LHCN-M2 (cell line): ENCODE measurements at regions not wholly inside any gene's neighbourhood (a gene's known extent, or its start where the extent isn't known, plus 50 kb on each side); places are given as distances from the start of the nearest gene placed in this dataset.
"Not testable (repeated sequence)": the region's sequence is repeated elsewhere in the genome, so short reads cannot be mapped to it uniquely, and the experiment has no call there.

Experiments
- DNase-seq: peaks from one replicate; pipeline ENCODE4 v3.0.0-alpha.2; 2012; ENCODE audit warnings: low read depth

- no peak for DNase-seq
These were observed 204.6 kb upstream of the FLRT2 start for GRCh38 chr14:85325134-85326017.

- DNase-seq = no peak
These were observed 197.5 kb upstream of the FLRT2 start for GRCh38 chr14:85332401-85332800.

- DNase-seq = peak; percentile 55
These were observed 196.6 kb upstream of the FLRT2 start for GRCh38 chr14:85333313-85333712.

GRCh38 chr14:85333841-85334240 is 196.1 kb upstream of the FLRT2 start:
- DNase-seq = no peak

DNA sequence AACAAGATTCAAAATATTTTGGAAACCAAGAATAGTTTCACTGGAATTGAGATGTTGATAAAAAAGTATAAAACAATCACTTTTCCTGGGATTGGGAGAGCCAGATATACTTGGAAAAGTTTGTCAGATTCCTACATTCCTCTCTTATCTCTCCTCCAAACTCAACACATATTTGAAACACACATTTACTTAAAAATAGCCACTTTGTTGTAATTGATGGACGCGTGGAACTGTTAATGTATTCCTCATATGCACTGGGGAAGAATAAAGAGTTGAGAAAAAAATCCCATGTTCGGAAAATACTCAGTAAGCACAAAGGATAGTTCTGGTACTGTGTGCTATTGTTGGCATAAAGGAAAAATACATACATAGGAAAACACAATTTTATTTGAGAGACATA is 195.6 kb upstream of the FLRT2 start:
- no peak for DNase-seq

- no peak for DNase-seq
These were observed 193.7 kb upstream of the FLRT2 start for GRCh38 chr14:85336257-85336656.

DNA sequence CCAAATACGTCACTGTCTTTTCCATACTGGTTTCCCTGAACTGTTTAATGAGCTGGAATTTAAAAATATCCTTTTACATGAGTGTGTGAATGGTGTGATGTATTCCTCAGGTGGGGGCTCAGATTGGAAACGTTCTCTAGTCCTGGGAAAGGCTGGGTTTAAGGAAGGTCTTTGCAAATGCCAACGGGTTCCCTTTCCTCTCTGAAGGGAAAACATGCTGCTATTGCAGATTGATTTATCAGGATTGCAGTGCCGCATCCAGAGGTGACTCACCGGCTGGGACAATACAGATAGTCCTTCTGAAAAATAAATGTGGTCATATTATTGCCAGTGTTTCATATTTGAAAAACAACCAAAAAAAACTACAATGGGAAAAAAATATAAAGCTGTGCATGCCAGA is 193.1 kb upstream of the FLRT2 start:
- DNase-seq = peak; percentile 16

- no peak for DNase-seq
These were observed 191.0 kb upstream of the FLRT2 start for GRCh38 chr14:85338895-85339294.

GRCh38 chr14:85342858-85343607 is 186.9 kb upstream of the FLRT2 start:
- DNase-seq = no peak

- DNase-seq = no peak
These were observed 185.8 kb upstream of the FLRT2 start for GRCh38 chr14:85344171-85344570.

- DNase-seq = no peak
These were observed 184.9 kb upstream of the FLRT2 start for GRCh38 chr14:85344847-85345570.

DNA sequence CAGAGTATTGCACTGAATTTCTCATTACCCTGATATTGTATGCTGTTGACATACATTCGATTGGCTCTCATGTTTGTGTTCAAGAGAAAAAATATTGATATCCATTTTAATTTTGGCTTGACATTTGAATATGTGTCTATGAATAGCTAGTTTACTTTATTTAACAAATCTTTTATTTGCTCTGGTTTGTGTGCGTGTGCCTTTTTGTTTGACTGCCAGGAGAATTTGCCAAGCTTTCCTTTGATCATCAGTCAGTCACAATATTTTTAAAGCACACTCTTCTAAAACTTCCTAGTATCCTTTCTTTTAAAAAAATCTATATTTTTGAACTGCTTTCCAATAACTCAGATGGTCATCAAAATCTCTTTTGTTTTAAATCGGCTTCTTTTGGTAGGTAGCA is 179.3 kb upstream of the FLRT2 start:
- no peak for DNase-seq

- DNase-seq = not testable (repeated sequence)
These were observed 177.4 kb upstream of the FLRT2 start for GRCh38 chr14:85352588-85352987.

DNA sequence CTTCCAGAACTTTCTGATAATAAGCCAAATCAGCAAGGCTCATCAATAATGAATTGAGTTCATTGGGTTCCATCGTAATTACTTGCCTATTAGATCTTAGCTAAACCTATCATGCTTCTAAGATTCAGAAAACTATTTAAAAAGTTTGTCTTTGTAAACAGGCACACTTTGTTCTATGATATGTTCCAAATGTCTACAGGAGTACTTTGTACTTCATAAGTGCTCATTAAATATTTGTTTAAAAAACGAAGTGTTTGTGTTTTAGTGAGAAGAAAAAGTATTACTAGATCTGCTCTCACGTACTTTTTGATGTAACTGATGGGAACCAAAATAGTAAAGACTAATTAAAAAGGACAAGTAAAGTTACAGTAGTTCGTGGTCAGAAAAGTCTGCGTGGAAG is 172.8 kb upstream of the FLRT2 start:
- DNase-seq = no peak

DNA sequence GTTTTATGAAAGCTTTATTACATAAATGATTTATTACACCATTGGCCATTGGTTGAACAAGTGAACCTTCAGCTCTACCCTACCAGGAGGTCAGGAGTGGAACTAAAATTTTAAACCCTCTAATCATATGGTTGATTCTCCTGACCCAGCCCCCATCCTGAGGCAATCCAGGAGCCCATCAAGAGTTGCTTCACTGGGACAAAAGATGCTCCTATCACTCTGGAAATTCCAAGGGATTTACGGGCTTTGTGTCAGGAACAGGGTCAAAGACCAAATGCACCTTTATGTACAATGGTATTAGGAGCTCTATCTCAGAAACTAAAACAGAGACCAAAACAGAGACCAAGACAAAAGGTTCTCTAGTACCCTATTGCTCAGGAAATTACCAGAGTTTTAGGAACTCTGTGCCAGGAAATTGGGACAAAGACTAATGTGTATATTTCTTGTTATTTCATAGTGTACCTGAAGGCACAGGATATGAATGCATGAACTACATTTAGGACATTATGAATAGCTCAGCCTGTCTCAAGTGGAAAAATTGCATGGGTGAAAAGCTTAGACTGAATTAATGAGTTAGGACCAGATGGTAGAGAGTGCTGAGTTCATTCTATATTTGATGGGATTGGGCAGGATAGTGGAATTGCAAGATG is 171.7 kb upstream of the FLRT2 start:
- no peak for DNase-seq

DNA sequence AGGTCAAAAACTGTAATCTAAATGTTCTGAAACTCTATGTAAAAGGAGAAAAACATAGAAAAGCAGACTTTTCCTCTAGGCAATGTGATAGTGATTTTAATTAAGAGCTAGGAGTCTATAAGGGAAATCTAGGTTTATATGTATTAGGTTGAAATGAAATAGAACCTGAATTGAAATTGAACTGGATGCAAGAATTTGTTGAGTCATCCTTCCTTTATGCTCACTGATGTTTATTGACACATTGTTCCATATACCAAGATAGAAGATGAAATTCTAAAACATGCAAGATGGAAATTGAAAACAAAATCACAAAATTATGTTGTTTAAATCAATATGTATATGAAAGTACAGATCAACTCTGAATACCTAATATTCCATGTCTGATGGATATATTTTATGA is 170.4 kb upstream of the FLRT2 start:
- DNase-seq = no peak

- no peak for DNase-seq
These were observed 166.6 kb upstream of the FLRT2 start for GRCh38 chr14:85363358-85363757.

GRCh38 chr14:85366226-85366625 is 163.7 kb upstream of the FLRT2 start:
- DNase-seq = no peak

DNA sequence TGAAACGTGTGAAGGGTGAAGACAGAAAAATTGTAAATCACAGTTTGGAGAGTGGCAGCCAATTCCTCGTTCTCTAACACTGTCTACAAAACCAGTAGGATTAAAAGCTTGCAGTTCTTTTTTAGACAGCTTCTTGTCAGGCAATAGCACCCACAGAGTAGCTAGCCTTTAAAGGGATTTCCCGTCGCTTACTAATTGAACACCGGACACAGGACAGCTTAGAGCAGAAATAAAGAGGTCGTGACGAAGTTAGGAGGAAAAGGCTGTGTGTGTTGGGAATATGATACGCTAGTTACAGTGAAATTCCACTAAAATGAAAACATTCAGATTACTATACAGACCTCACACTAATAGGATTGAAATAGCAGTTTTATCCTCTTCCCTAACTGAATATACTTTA is 149.1 kb upstream of the FLRT2 start:
- peak; percentile 22 for DNase-seq

GRCh38 chr14:85382341-85382740 is 147.6 kb upstream of the FLRT2 start:
- no peak for DNase-seq

GRCh38 chr14:85387181-85387580 is 142.8 kb upstream of the FLRT2 start:
- peak; percentile 15 for DNase-seq

- no peak for DNase-seq
These were observed 139.7 kb upstream of the FLRT2 start for GRCh38 chr14:85390236-85390635.
